ENCODE measurements at regions not wholly inside any gene's neighbourhood (a gene's known extent, or its start where the extent isn't known, plus 50 kb on each side); places are given as distances from the start of the nearest gene placed in this dataset.
A peak's percentile ranks its signal among the peaks of the same experiment; 100 is the strongest.
"Not testable (repeated sequence)": the region's sequence is repeated elsewhere in the genome, so short reads cannot be mapped to it uniquely, and the experiment has no call there.

GRCh38 chr15:53022788-53023187 is 232.7 kb upstream of the ONECUT1 start:
- DNase-seq (ENCODE audit: low read depth): peak; percentile 3

- no peak for DNase-seq (ENCODE audit: low read depth)
These were observed 223.2 kb upstream of the ONECUT1 start for GRCh38 chr15:53013329-53013728.

GRCh38 chr15:53011779-53012178 is 221.6 kb upstream of the ONECUT1 start:
- not testable (repeated sequence) for DNase-seq (ENCODE audit: low read depth)

- DNase-seq (ENCODE audit: low read depth): no peak
These were observed 219.0 kb upstream of the ONECUT1 start for GRCh38 chr15:53009093-53009492.

GRCh38 chr15:53000409-53000808 is 210.3 kb upstream of the ONECUT1 start:
- no peak for DNase-seq (ENCODE audit: low read depth)

GRCh38 chr15:52997123-52997522 is 207.0 kb upstream of the ONECUT1 start:
- no peak for DNase-seq (ENCODE audit: low read depth)

- DNase-seq (ENCODE audit: low read depth): no peak
These were observed 204.2 kb upstream of the ONECUT1 start for GRCh38 chr15:52994290-52994689.

- no peak for DNase-seq (ENCODE audit: low read depth)
These were observed 194.4 kb upstream of the ONECUT1 start for GRCh38 chr15:52984507-52984906.

- no peak for DNase-seq (ENCODE audit: low read depth)
These were observed 190.3 kb upstream of the ONECUT1 start for GRCh38 chr15:52980446-52980845.

GRCh38 chr15:52976516-52977075 is 186.5 kb upstream of the ONECUT1 start:
- DNase-seq (ENCODE audit: low read depth): no peak

GRCh38 chr15:52975941-52976449 is 185.9 kb upstream of the ONECUT1 start:
- no peak for DNase-seq (ENCODE audit: low read depth)

GRCh38 chr15:52963865-52964264 is 173.7 kb upstream of the ONECUT1 start:
- DNase-seq (ENCODE audit: low read depth): no peak

GRCh38 chr15:52960283-52960682 is 170.1 kb upstream of the ONECUT1 start:
- no peak for DNase-seq (ENCODE audit: low read depth)

- DNase-seq (ENCODE audit: low read depth): no peak
These were observed 153.6 kb upstream of the ONECUT1 start for GRCh38 chr15:52943746-52944145.

GRCh38 chr15:52936489-52936888 is 146.4 kb upstream of the ONECUT1 start:
- DNase-seq (ENCODE audit: low read depth): no peak

GRCh38 chr15:52925130-52925529 is 135.0 kb upstream of the ONECUT1 start:
- DNase-seq (ENCODE audit: low read depth): no peak

- no peak for DNase-seq (ENCODE audit: low read depth)
These were observed 134.5 kb upstream of the ONECUT1 start for GRCh38 chr15:52924630-52925029.

- no peak for DNase-seq (ENCODE audit: low read depth)
These were observed 133.5 kb upstream of the ONECUT1 start for GRCh38 chr15:52923626-52924025.

GRCh38 chr15:52922871-52923270 is 132.7 kb upstream of the ONECUT1 start:
- DNase-seq (ENCODE audit: low read depth): no peak

GRCh38 chr15:52912172-52912571 is 122.0 kb upstream of the ONECUT1 start:
- no peak for DNase-seq (ENCODE audit: low read depth)

- no peak for DNase-seq (ENCODE audit: low read depth)
These were observed 103.2 kb upstream of the ONECUT1 start for GRCh38 chr15:52893338-52893737.

GRCh38 chr15:52879904-52880303 is 89.8 kb upstream of the ONECUT1 start:
- DNase-seq (ENCODE audit: low read depth): no peak

GRCh38 chr15:52879145-52879544 is 89.0 kb upstream of the ONECUT1 start:
- no peak for DNase-seq (ENCODE audit: low read depth)

- DNase-seq (ENCODE audit: low read depth): no peak
These were observed 87.0 kb upstream of the ONECUT1 start for GRCh38 chr15:52876991-52877663.
